ENCODE measurements at regions not wholly inside any gene's neighbourhood (a gene's known extent, or its start where the extent isn't known, plus 50 kb on each side); places are given as distances from the start of the nearest gene placed in this dataset.

DNA sequence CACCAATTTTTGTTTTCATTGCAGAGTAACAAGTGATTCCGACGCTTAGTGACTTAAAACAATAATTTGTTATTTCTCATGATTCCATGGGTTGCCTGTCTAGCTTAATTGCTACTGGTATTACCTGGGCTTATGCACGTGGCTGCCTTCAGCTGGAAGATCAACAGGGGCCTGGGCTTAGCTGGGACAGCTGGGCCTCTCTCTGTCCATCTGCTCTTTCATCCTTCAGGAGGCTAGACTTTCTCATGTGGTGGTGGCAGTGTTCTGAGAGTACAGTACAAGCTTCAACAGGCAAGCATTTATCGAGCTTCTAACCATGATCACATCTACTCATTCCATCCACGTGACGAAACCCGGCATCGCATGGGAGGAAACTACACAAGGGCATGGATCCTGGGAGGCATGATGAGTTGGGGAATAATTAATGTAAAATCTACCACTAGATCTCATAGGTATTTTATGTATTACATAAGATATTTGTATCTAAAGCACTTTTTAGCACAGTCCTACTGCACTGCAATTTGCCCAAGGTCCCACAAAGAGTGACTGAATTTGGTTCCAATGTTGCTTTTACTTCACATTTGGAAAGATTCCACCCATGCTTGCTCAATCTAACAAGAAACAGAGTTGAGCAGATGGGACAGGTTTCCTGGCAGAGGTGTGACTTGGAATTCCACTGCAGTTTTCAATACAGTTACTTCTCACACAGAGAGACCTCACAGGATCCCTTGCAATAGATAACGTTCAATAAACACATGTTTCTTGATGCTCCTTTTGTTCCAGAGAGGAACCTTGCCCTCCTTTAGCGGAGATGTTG is 153.1 kb upstream of the FRMD6 start:
- TF ChIP-seq, protein P1, sequence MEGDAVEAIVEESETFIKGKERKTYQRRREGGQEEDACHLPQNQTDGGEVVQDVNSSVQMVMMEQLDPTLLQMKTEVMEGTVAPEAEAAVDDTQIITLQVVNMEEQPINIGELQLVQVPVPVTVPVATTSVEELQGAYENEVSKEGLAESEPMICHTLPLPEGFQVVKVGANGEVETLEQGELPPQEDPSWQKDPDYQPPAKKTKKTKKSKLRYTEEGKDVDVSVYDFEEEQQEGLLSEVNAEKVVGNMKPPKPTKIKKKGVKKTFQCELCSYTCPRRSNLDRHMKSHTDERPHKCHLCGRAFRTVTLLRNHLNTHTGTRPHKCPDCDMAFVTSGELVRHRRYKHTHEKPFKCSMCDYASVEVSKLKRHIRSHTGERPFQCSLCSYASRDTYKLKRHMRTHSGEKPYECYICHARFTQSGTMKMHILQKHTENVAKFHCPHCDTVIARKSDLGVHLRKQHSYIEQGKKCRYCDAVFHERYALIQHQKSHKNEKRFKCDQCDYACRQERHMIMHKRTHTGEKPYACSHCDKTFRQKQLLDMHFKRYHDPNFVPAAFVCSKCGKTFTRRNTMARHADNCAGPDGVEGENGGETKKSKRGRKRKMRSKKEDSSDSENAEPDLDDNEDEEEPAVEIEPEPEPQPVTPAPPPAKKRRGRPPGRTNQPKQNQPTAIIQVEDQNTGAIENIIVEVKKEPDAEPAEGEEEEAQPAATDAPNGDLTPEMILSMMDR (IDR thresholded peaks at IDR 0.05; ENCODE audit: insufficient read depth, low read length) = no peak
- no peak for TF ChIP-seq GABPA (IDR thresholded peaks at IDR 0.05; ENCODE audit: low read depth)
- TF ChIP-seq, protein P2, sequence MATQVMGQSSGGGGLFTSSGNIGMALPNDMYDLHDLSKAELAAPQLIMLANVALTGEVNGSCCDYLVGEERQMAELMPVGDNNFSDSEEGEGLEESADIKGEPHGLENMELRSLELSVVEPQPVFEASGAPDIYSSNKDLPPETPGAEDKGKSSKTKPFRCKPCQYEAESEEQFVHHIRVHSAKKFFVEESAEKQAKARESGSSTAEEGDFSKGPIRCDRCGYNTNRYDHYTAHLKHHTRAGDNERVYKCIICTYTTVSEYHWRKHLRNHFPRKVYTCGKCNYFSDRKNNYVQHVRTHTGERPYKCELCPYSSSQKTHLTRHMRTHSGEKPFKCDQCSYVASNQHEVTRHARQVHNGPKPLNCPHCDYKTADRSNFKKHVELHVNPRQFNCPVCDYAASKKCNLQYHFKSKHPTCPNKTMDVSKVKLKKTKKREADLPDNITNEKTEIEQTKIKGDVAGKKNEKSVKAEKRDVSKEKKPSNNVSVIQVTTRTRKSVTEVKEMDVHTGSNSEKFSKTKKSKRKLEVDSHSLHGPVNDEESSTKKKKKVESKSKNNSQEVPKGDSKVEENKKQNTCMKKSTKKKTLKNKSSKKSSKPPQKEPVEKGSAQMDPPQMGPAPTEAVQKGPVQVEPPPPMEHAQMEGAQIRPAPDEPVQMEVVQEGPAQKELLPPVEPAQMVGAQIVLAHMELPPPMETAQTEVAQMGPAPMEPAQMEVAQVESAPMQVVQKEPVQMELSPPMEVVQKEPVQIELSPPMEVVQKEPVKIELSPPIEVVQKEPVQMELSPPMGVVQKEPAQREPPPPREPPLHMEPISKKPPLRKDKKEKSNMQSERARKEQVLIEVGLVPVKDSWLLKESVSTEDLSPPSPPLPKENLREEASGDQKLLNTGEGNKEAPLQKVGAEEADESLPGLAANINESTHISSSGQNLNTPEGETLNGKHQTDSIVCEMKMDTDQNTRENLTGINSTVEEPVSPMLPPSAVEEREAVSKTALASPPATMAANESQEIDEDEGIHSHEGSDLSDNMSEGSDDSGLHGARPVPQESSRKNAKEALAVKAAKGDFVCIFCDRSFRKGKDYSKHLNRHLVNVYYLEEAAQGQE (IDR thresholded peaks at IDR 0.05; ENCODE audit: insufficient replicate concordance, low read depth) = no peak
- no peak for TF ChIP-seq POLR2AphosphoS5 (IDR thresholded peaks at IDR 0.05; ENCODE audit: low read depth)
